DMS153 treated with DMSO at 0.1 percent for 48 hours (cell line): ENCODE measurements at regions not wholly inside any gene's neighbourhood (a gene's known extent, or its start where the extent isn't known, plus 50 kb on each side); places are given as distances from the start of the nearest gene placed in this dataset.

Experiments
- DNase-seq: peaks from one replicate; lab custom pipeline; 2025; ENCODE audit not compliant: unreplicated experiment; lab: John Stamatoyannopoulos, UW

- DNase-seq, result no peak
These were observed 152.3 kb downstream of the TTC32 start for GRCh38 chr2:19749507-19749836.

- DNase-seq, result no peak
These were observed 152.9 kb downstream of the TTC32 start for GRCh38 chr2:19748711-19749506.

GRCh38 chr2:19748073-19748375, 153.8 kb downstream of the TTC32 start:
- no peak for DNase-seq

GRCh38 chr2:19747310-19748072, 154.3 kb downstream of the TTC32 start:
- DNase-seq, result no peak

- DNase-seq, result no peak
These were observed 155.0 kb downstream of the TTC32 start for GRCh38 chr2:19746611-19747309.

GRCh38 chr2:19746137-19746600, 155.6 kb downstream of the TTC32 start:
- DNase-seq, result no peak

- DNase-seq, result no peak
These were observed 156.3 kb downstream of the TTC32 start for GRCh38 chr2:19745318-19746136.

- DNase-seq, result no peak
These were observed 157.2 kb downstream of the TTC32 start for GRCh38 chr2:19744456-19745199.

GRCh38 chr2:19743641-19744040, 158.1 kb downstream of the TTC32 start:
- no peak for DNase-seq

GRCh38 chr2:19742872-19743271, 158.9 kb downstream of the TTC32 start:
- no peak for DNase-seq

GRCh38 chr2:19739256-19739655, 162.5 kb downstream of the TTC32 start:
- DNase-seq, result no peak

GRCh38 chr2:19738707-19739106, 163.1 kb downstream of the TTC32 start:
- DNase-seq, result no peak

- no peak for DNase-seq
These were observed 165.5 kb downstream of the TTC32 start for GRCh38 chr2:19736191-19736831.

GRCh38 chr2:19733951-19734425, 167.8 kb downstream of the TTC32 start:
- DNase-seq, result no peak

GRCh38 chr2:19733390-19733789, 168.4 kb downstream of the TTC32 start:
- no peak for DNase-seq

GRCh38 chr2:19732255-19732654, 169.5 kb downstream of the TTC32 start:
- no peak for DNase-seq

- no peak for DNase-seq
These were observed 170.3 kb downstream of the TTC32 start for GRCh38 chr2:19731515-19731914.

GRCh38 chr2:19731037-19731436, 170.7 kb downstream of the TTC32 start:
- DNase-seq, result no peak

- DNase-seq, result no peak
These were observed 173.7 kb downstream of the TTC32 start for GRCh38 chr2:19728125-19728524.

GRCh38 chr2:19725392-19725791, 176.4 kb downstream of the TTC32 start:
- DNase-seq, result no peak
